ENCODE measurements at regions not wholly inside any gene's neighbourhood (a gene's known extent, or its start where the extent isn't known, plus 50 kb on each side); places are given as distances from the start of the nearest gene placed in this dataset.

DNA sequence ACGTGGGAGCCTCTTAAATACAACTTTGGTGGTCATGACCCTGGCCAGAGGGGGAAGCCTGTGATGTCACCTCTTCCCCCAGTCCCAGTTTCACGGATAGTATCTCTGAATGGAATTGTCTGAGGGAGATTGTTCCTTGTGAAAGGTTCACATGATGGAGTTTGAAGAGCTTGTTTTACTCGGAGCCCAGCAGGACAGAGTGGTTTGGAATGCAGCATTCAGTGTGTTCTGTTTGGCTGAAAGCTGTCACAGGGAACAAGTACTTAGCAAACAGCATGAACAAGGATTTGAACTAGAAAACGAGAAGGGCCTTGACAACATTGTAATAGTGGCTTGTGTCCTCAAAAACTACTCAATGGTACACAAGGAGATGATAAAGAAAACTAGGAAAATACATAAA lies 133.9 kb upstream of the CXorf66 start:
- no peaks in the 10 kb centered on the region for H3K9me3 ChIP-seq (replicated peaks in 1 of 3)
- TF ChIP-seq, protein P1, sequence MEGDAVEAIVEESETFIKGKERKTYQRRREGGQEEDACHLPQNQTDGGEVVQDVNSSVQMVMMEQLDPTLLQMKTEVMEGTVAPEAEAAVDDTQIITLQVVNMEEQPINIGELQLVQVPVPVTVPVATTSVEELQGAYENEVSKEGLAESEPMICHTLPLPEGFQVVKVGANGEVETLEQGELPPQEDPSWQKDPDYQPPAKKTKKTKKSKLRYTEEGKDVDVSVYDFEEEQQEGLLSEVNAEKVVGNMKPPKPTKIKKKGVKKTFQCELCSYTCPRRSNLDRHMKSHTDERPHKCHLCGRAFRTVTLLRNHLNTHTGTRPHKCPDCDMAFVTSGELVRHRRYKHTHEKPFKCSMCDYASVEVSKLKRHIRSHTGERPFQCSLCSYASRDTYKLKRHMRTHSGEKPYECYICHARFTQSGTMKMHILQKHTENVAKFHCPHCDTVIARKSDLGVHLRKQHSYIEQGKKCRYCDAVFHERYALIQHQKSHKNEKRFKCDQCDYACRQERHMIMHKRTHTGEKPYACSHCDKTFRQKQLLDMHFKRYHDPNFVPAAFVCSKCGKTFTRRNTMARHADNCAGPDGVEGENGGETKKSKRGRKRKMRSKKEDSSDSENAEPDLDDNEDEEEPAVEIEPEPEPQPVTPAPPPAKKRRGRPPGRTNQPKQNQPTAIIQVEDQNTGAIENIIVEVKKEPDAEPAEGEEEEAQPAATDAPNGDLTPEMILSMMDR (IDR thresholded peaks at IDR 0.05), result no peak
- no peak for TF ChIP-seq POLR2A (IDR thresholded peaks at IDR 0.05)
- WGBS, 4 donors, result 31 to 48% (median 41%) methylated on average over 4 of the region's 4 CpGs
- H3K4me1 ChIP-seq (replicated peaks in 1 of 2), result no peaks in the 10 kb centered on the region
- DNase-seq, result no peak
- intact Hi-C loops (cut with DNase I), result no loop called here
- no peak overlapping the region for H3K27ac ChIP-seq
- no peak overlapping the region for H3K4me3 ChIP-seq
- H3K27me3 ChIP-seq, result no peaks in the 10 kb centered on the region
- no peaks in the 10 kb centered on the region for H3K36me3 ChIP-seq (replicated peaks in 1 of 2)

DNA sequence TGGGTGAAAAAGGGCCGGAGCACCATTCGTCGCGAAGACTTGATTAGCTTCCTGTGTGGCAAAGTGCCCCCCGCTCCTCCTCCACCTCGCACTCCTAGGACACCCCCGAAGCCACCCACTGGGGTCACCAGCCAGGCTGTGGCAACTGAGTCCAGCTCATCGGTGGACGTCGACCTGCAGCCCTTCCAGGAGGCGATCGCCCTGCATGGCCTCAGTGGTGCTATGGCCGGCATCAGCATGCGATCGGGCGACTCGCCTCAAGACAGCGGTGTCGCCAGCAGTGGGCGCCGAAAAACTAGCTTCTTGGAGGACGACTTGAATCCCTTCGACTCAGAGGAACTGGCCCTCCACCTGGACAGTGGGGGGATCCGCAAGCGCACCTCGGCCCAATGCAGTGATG lies 126.8 kb upstream of the CXorf66 start:
- Histone ChIP-seq H3K4me3 (peak overlapping the region in 1 of 4 donors; percentile 53), H3K27me3 (peaks cover 10% of the 10 kb centered on the region), H3K36me3 (replicated peaks in 1 of 2) (no peaks in the 10 kb centered on the region), H3K27ac (no peak overlapping the region), H3K9me3 (replicated peaks in 1 of 3) (no peaks in the 10 kb centered on the region), H3K4me1 (replicated peaks in 1 of 2) (no peaks in the 10 kb centered on the region)
- DNase-seq, result peak in 1 of 7 donors; percentile 8
- no peak for TF ChIP-seq POLR2A (IDR thresholded peaks at IDR 0.05)
- TF ChIP-seq, protein P1 (IDR thresholded peaks at IDR 0.05), result no peak
- 53 to 95% (median 71%) methylated on average over 3 to 26 of the region's 26 CpGs for WGBS, 4 donors
- intact Hi-C loops (cut with DNase I), result no loop called here

DNA sequence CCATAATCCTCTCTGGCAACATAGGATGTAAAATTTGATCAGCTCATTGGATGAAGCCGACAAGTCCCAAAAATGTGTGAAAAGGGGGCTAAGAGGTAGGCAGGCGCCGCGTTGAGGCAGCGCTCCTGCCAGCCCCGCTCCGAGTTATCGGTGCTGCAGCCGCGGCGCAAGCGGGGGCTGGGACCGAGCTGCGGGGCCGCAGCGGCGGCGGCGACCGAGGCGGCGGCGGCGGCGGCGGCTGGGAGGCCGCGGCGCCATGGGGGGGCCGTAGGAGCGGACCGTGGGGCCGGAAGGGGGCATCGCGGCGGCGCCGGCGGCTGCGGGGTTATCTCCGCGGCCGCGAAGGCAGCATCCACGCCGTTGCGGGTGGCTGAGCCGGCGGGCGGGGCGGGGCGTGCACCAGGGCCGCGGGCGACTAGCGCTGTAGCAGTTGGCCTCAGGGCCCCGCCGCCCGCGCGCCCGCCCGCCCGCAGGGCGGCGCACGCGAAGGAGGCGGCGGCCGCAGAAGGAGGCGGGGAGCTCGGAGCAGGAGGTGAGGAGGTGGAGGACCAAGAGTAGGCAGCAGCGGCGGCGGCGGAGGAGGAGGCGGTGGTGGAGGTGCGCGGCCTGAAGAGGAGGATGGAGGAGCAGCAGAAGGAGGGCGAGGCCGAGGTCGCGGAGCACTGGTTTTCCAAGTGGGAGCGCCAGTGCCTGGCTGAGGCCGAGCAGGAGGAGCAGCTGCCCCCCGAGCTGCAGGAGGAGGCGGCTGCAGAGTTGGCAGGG lies 126.0 kb upstream of the CXorf66 start:
- 1 to 33% (median 14%) methylated on average over 17 to 78 of the region's 88 CpGs for WGBS, 4 donors
- H3K9me3 ChIP-seq (replicated peaks in 1 of 3), result no peaks in the 10 kb centered on the region
- DNase-seq, result peak; percentile 41 to 56 (median 46)
- H3K27ac ChIP-seq, result peak overlapping the region in 1 of 5 donors; percentile 66
- H3K27me3 ChIP-seq, result peaks cover 10% of the 10 kb centered on the region
- TF ChIP-seq, protein P1 (IDR thresholded peaks at IDR 0.05), result peak in 1 of 6 experiments; percentile 8
- TF ChIP-seq POLR2A (IDR thresholded peaks at IDR 0.05), result peak in 1 of 2 donors; percentile 27
- H3K4me1 ChIP-seq (replicated peaks in 1 of 2), result no peaks in the 10 kb centered on the region
- H3K4me3 ChIP-seq, result peak overlapping the region in 1 of 4 donors; percentile 53
- H3K36me3 ChIP-seq (replicated peaks in 1 of 2), result no peaks in the 10 kb centered on the region
- intact Hi-C loops (cut with DNase I), result no loop called here

DNA sequence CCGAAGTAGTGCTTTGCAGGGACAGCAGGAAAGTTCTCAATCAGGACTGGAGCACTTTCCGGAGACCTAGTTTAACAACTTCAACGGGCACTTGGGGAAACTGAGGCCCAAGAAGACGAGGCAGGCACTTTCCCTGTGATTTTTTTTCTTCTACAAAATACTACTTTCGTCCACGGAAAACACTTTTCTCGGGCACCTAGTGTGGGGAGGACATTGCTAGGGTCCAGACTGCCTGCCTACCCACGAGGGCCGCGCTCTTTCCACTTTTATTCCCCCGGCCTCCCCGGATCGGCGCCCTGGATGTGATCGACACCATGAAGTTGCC lies 125.4 kb upstream of the CXorf66 start:
- peak overlapping the region in 1 of 5 donors; percentile 66 for H3K27ac ChIP-seq
- H3K9me3 ChIP-seq (replicated peaks in 1 of 3), result no peaks in the 10 kb centered on the region
- H3K4me3 ChIP-seq, result peak overlapping the region in 1 of 4 donors; percentile 53
- peak in 1 of 7 donors; percentile 9 for DNase-seq
- H3K36me3 ChIP-seq (replicated peaks in 1 of 2), result no peaks in the 10 kb centered on the region
- intact Hi-C loops (cut with DNase I), result no loop called here
- no peaks in the 10 kb centered on the region for H3K4me1 ChIP-seq (replicated peaks in 1 of 2)
- TF ChIP-seq POLR2A (IDR thresholded peaks at IDR 0.05), result no peak
- TF ChIP-seq, protein P1 (IDR thresholded peaks at IDR 0.05), result no peak
- H3K27me3 ChIP-seq, result peaks cover 10% of the 10 kb centered on the region
- 7 to 32% (median 21%) methylated on average over 14 to 15 of the region's 15 CpGs for WGBS, 4 donors

Measured in adrenal gland (tissue), 9 donors.